ENCODE measurements at regions not wholly inside any gene's neighbourhood (a gene's known extent, or its start where the extent isn't known, plus 50 kb on each side); places are given as distances from the start of the nearest gene placed in this dataset.

DNA sequence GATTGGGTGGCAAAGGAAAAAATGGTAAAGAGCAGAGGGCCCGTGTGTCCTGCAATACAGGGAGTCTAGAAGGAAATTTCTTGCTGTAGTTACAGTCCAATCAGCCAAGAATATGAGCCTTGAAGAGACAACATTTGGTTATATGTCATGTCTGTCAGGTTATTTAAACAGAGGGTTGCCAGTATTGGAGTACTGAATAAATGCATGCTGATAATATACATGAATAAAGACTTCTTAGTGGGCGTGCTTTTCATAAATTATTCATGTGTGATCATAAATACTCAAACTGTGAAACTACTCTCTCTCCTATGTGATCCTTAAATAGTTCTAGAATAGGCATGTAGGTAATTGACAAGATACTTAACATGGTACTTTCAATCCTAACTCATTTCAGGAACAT is 249.0 kb downstream of the CRPPA start:
- TF ChIP-seq, protein P1, sequence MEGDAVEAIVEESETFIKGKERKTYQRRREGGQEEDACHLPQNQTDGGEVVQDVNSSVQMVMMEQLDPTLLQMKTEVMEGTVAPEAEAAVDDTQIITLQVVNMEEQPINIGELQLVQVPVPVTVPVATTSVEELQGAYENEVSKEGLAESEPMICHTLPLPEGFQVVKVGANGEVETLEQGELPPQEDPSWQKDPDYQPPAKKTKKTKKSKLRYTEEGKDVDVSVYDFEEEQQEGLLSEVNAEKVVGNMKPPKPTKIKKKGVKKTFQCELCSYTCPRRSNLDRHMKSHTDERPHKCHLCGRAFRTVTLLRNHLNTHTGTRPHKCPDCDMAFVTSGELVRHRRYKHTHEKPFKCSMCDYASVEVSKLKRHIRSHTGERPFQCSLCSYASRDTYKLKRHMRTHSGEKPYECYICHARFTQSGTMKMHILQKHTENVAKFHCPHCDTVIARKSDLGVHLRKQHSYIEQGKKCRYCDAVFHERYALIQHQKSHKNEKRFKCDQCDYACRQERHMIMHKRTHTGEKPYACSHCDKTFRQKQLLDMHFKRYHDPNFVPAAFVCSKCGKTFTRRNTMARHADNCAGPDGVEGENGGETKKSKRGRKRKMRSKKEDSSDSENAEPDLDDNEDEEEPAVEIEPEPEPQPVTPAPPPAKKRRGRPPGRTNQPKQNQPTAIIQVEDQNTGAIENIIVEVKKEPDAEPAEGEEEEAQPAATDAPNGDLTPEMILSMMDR (IDR thresholded peaks at IDR 0.05; ENCODE audit: low read length), result no peak
- no peak for TF ChIP-seq EZH2 (optimal IDR thresholded peaks at IDR 0.05; ENCODE audit: low read depth, low read length)
- TF ChIP-seq EZH2phosphoT487 (IDR thresholded peaks at IDR 0.05; ENCODE audit: low read length), result no peak

All from MM.1S (cell line).